GM21515 (cell line): ENCODE measurements at regions not wholly inside any gene's neighbourhood (a gene's known extent, or its start where the extent isn't known, plus 50 kb on each side); places are given as distances from the start of the nearest gene placed in this dataset.
"Not testable (repeated sequence)": the region's sequence is repeated elsewhere in the genome, so short reads cannot be mapped to it uniquely, and the experiment has no call there.

Source experiments
- ATAC-seq: cut with Tn5 transposase; IDR thresholded peaks from one replicate; pipeline ENCODE4 v1.9.1; 2021; ENCODE audit not compliant: unreplicated experiment

DNA sequence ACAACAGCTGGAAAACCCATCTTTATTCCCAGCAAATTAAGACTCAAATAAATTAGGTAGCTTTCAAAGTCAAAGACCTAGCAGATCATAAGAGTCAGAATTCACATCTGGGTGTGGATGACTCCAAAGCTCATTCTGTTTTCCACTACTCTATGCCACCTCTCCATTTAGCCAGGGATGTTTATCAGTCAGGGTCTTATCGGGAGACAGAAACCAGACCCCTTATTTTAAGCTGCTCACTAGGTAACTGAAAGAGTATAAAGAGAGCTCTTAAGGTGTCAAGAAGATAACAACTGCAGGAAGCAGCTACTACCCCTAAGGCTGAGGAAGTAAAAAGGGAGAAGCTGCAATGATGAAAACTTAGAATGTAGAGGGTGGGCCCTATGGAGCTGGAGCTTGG is 333.7 kb upstream of the KLF3 start:
- no peak for ATAC-seq

DNA sequence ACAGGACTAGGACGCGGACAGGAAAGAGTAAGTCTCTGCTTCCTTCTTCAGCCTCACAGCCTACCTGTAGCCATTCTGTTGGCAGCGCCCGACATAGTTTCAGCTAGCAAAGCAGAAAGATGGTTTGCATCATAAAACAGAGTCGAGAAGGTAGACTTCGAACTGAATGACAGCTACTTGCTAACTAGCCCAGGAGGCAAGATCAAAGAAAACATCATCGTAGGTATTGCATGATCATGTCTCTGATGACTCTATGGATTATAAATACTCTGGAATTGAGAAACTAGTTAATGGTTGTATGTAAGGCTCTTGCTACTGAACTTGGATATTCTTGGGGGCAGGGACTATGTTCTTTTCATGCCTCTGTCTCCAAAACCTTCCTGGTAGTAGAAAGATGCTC is 333.1 kb upstream of the KLF3 start:
- no peak for ATAC-seq

DNA sequence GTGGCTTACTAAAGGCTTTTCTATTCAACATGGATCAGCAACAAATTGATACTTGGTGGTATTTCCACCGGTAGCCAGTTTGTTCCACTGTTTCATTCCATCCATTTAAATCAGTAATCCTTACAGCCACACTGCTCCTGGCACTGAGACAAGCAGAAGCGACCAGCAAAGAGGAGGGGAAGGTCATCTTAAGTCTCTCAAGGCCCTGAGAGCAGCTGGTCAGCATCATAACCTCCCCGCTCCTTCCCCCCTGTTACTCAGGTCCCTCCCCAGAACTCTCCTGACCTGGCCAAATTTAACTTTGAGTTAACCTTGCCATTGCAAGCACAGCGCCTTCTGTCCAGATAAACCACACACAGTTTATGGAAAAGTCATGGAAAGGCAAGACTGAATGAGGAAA is 331.3 kb upstream of the KLF3 start:
- no peak for ATAC-seq

DNA sequence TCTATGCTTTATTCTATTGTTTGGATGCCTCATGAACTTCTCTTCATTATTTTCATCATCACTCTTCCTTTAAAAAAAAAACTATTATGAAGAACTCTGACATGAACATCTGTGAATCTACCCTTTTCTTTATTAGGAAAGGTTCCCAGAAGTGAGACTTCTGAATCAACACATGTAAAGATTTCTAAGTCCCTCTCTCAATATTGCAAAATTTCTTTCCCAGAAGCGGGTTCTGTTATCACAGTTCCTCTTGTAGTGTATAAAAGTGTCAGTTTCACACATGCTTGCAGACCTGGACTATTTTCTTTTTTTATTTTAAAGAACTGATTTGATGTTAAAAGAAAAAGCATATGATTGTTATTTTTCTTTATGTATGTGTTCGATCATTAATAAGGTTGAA is 330.8 kb upstream of the KLF3 start:
- ATAC-seq, result no peak

DNA sequence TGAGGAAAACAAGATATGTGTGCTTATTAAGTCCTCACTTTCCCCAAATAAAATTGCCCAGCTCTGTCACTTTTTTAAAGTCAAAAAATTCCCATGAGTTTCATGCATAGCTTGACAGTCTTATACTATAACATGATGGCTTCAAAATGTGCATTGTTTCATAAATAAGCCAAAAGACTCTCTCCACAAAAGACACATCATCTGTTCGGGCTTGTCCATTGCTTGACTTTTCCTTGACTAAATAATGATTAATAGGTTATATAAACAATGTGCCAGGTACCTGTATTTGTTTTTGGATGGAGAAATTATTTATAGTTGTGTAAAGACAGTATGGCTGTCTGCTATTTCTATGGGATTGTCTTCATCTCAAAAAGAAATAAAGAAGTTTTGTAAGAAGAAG is 329.2 kb upstream of the KLF3 start:
- ATAC-seq, result no peak

DNA sequence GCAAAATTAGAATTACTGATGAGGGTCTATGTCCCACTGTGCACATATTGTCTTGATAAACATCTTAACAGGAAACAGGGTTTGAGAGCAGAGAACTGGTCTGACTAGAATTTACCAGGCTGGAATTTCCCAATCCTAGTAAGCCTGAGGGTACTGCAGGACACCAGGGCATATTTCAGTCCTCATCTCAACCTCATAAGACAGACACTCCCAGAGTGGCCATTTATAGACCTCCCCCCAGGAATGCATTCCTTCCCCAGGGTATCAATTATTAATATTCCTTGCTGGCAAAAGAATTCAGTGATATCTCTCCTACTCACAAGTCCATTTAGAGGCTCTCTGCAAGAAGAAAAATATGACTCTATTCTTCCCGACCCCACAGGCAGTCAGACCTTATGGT is 325.1 kb upstream of the KLF3 start:
- ATAC-seq, result not testable (repeated sequence)

GRCh38 chr4:38343608-38344007 is 320.4 kb upstream of the KLF3 start:
- no peak for ATAC-seq

GRCh38 chr4:38344929-38345328 is 319.1 kb upstream of the KLF3 start:
- no peak for ATAC-seq

DNA sequence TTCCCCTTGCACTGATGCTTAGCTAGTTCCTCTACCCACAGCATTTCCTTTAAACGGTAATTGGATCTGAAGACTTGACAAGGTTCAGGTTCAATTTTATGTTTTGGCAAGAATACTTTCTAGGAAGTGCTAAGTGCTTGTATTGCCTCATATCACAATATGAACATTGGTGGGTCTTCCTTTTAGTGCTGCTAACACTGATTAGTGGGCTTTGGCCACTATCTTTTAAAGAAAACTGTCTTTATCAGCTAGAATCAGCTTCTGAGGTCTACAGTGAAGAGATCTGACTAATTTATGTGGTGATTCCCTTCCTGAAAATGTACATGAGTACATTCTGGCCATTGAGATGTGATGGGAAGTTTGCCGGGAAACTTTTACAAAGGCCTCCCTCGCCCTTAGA is 316.7 kb upstream of the KLF3 start:
- ATAC-seq, result no peak

- ATAC-seq, result no peak
Observed at GRCh38 chr4:38354421-38354820, 309.6 kb upstream of the KLF3 start.

GRCh38 chr4:38354872-38355271 is 309.1 kb upstream of the KLF3 start:
- no peak for ATAC-seq

DNA sequence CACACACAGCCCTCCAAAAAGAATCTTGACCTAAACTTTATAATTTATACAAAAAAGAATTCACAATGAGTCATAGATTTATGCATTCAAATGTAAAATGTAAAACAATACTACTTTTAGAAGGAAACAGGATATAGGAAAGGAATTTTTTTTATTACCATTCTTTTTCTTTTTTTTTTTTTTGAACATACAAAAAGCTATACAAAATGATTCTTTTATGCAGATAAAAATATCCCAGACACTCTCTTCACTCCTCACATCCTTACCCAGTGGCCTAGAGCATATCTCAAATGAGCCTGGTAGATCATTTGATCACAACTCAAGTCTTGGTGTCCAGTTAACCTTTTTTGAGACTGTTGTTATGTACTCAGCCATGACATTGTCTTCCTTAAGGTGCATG is 307.3 kb upstream of the KLF3 start:
- no peak for ATAC-seq

GRCh38 chr4:38357546-38357945 is 306.5 kb upstream of the KLF3 start:
- no peak for ATAC-seq

DNA sequence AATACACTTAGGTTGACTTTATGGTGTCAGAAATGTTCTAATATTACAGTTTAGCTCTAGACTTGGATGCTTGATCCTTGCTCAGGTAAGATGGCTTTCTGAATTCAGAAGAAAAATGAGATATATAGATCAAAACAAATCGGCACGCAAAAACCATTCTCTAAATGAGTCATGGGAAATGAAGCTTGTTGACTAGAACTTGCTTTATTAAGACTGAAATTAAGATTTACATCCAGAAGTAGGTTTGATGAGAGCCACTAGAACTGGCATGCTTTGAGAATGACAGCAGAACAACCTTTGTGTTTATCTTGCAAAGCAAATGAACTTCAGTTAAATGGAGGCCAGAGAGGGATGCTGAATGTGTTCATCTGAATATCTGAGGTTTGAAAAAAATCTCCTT is 304.9 kb upstream of the KLF3 start:
- no peak for ATAC-seq

GRCh38 chr4:38360201-38360600 is 303.8 kb upstream of the KLF3 start:
- ATAC-seq, result no peak

GRCh38 chr4:38364383-38364963 is 299.5 kb upstream of the KLF3 start:
- no peak for ATAC-seq

DNA sequence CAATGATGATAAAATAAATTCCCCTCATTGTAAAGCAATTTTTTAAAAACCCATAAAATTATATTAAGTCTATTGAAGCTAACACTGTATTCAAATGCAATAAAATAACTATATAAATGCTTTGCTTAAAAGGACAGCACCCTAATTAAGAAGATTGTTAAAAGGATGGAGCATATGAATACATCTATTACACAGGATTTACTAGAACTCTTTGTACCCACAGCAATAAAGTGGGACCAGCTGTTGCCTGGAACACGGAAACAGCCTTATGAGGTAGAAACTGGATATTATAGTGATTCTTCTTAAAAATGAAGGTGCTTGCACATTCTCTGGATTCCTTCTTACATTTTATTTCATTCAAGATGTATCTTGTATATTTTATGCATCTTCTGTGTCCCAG is 298.7 kb upstream of the KLF3 start:
- no peak for ATAC-seq

GRCh38 chr4:38365748-38366310 is 298.2 kb upstream of the KLF3 start:
- no peak for ATAC-seq

- no peak for ATAC-seq
Observed at GRCh38 chr4:38366456-38366855, 297.5 kb upstream of the KLF3 start.

DNA sequence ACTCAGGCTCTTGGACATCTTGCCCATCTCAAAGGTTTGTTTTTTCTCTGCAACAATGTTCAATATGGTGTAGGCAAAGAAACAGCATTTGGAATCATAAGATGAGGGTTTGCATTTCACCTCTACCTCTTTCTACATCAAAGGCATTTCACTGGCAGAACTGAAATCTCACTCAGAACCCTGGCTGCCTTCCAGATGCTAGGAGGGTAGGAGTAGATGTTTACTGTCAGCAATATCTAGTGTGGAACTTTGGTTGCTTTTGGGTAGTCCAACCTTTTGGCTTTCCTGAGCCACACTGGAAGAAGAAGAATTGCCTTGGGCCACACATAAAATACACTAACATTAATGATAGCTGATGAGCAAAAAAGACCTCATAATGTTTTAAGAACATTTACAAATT is 297.0 kb upstream of the KLF3 start:
- no peak for ATAC-seq

- no peak for ATAC-seq
Observed at GRCh38 chr4:38367642-38368174, 296.3 kb upstream of the KLF3 start.

GRCh38 chr4:38368613-38369012 is 295.4 kb upstream of the KLF3 start:
- no peak for ATAC-seq

DNA sequence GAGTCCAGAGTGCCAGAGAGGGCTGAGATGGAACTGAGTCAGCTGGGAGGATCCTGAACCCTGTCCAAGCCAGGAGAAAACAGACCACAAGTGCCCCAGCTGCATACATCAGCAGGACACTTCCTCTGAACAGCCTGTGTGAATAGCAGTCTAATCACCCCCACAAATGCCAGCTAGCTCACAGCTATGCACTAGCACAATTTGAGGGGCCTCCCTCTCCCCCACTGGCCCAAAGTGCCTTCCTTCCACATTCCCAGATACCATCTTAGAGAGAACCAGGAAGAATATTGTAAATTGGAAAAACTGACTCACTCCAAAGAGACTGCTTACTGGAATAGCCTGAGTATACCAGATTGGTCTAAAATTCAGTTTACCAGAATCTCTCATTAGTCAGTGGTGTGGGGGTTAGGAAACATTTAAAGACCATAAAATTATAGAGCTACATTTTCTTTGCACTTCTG is 292.6 kb upstream of the KLF3 start:
- ATAC-seq, result no peak
